PC-3 (cell line): ENCODE measurements at regions not wholly inside any gene's neighbourhood (a gene's known extent, or its start where the extent isn't known, plus 50 kb on each side); places are given as distances from the start of the nearest gene placed in this dataset.

ENCODE experiments used
- ATAC-seq: fragments of 200-7000 bp; cut with Tn5 transposase; 2 replicates; pipeline ENCODE4 v1.9.1; 2020; ENCODE audit warnings: mild to moderate bottlenecking, moderate library complexity
- BruUV-seq: library from RNA; stranded (reverse); fragments of 400-500 nt; replicated peaks from 2 replicates; lab custom pipeline; 2021; lab: Mats Ljungman, UMichigan
- CTCF ChIA-PET: fragments of 300-600 bp; sonication (Branson Sonifier 250); formaldehyde crosslinking; loops from one replicate; lab custom pipeline; 2022; ENCODE audit warnings: antibody characterized with exemption; lab: Charles Lee
- POLR2A ChIA-PET: fragments of 300-600 bp; sonication (Branson Sonifier 250); formaldehyde crosslinking; loops from one replicate; lab custom pipeline; 2022; ENCODE audit warnings: antibody characterized with exemption; ENCODE audit not compliant: unreplicated experiment; lab: Charles Lee
- DNase-seq: peaks from one replicate; pipeline ENCODE4 v3.0.0-alpha.2; 2015
- H2AFZ ChIP-seq: fragments of 300-600 bp; sonication (generic); 2 replicates; pipeline ENCODE4 v1.6.0; 2016; ENCODE audit warnings: antibody characterized with exemption, low read length
- H3F3A ChIP-seq: fragments of 300-600 bp; sonication (generic); one replicate; pipeline ENCODE4 v1.6.0; 2017; ENCODE audit warnings: antibody characterized with exemption, low read length, control low read depth, mild to moderate bottlenecking; ENCODE audit not compliant: unreplicated experiment
- H3K27ac ChIP-seq: fragments of 300-600 bp; sonication (generic); 2 replicates; pipeline ENCODE4 v1.5.1; 2016; ENCODE audit warnings: mild to moderate bottlenecking, low read length
- H3K27me3 ChIP-seq: fragments of 300-600 bp; sonication (generic); 2 replicates; pipeline ENCODE4 v1.6.1; 2016; ENCODE audit warnings: low read length, mixed read lengths
- H3K36me3 ChIP-seq: fragments of 300-600 bp; sonication (generic); 2 replicates; pipeline ENCODE4 v1.6.1; 2016; ENCODE audit warnings: low read depth, mixed run types, low read length, mixed read lengths
- H3K4me1 ChIP-seq: fragments of 300-600 bp; sonication (generic); 2 replicates; pipeline ENCODE4 v1.5.1; 2016; ENCODE audit warnings: low read length; ENCODE audit not compliant: insufficient read depth
- H3K4me2 ChIP-seq: fragments of 300-600 bp; sonication (generic); 2 replicates; pipeline ENCODE4 v1.6.0; 2016; ENCODE audit warnings: low read length
- H3K4me3 ChIP-seq: fragments of 300-600 bp; sonication (generic); 2 replicates; pipeline ENCODE4 v1.5.1; 2016; ENCODE audit warnings: mild to moderate bottlenecking, low read length, mixed read lengths
- H3K79me2 ChIP-seq: fragments of 300-600 bp; sonication (generic); 2 replicates; pipeline ENCODE4 v1.6.1; 2017; ENCODE audit warnings: low read length, mixed read lengths
- H3K9ac ChIP-seq: fragments of 300-600 bp; sonication (generic); 2 replicates; pipeline ENCODE4 v1.6.0; 2016; ENCODE audit warnings: mild to moderate bottlenecking, low read length
- H3K9me2 ChIP-seq: fragments of 300-600 bp; sonication (generic); replicated peaks from 2 replicates; pipeline ENCODE4 v1.6.1; 2016; ENCODE audit warnings: mixed run types, low read length, mixed read lengths
- H3K9me3 ChIP-seq: fragments of 300-600 bp; sonication (generic); 2 replicates; pipeline ENCODE4 v1.6.1; 2016; ENCODE audit warnings: low read length, mixed read lengths
- H4K20me1 ChIP-seq: fragments of 300-600 bp; sonication (generic); 2 replicates; pipeline ENCODE4 v1.6.1; 2016; ENCODE audit warnings: low read length, mixed read lengths
- EZH2 ChIP-seq: fragments of 300-600 bp; sonication (generic); IDR thresholded peaks from one replicate; pipeline ENCODE4 v1.6.1; 2017; ENCODE audit warnings: antibody characterized with exemption, mild to moderate bottlenecking, low read length; ENCODE audit not compliant: unreplicated experiment
- EZH2phosphoT487 ChIP-seq: fragments of 300-600 bp; sonication (generic); IDR thresholded peaks from 2 replicates; pipeline ENCODE4 v1.6.1; 2018; ENCODE audit warnings: mild to moderate bottlenecking, antibody characterized with exemption, low read length, borderline replicate concordance
- intact Hi-C: fragments of 100-400 bp; cut with micrococcal nuclease; formaldehyde crosslinking; loops from 2 replicates; pipeline ENCODE4 v1.9.0; 2023
- TF ChIP-seq, protein P1 (sequence below): fragments of 300-600 bp; sonication (generic); conservative IDR thresholded peaks from 2 replicates; pipeline ENCODE4 v1.5.1; 2017; ENCODE audit warnings: antibody characterized with exemption, low read depth, mild to moderate bottlenecking, low read length

DNA sequence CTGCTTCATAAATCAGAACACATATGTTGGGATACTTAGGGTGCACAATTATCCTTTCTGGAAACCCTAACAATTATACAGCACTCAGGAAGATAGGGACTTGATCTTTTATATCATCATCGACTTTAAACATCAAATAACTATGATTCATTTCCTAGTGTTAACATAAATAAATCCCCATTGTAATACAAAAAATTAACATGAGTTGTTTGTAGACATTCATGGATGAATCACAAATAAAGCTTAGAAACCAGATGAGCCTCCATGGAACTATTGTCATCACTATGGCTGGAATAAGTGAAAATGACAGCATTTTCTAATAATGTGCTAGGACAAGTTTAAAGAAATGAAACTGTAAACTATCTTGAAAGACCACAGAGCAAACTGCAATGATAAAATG lies 821.7 kb downstream of the GATA3 start:
- H4K20me1 ChIP-seq, result no peaks in the 10 kb centered on the region
- no peak overlapping the region for H2AFZ ChIP-seq
- no peak overlapping the region for H3K4me2 ChIP-seq
- BruUV-seq, result no TSS peak
- no peaks in the 10 kb centered on the region for H3K9me3 ChIP-seq
- H3K79me2 ChIP-seq, result no peaks in the 10 kb centered on the region
- H3K27me3 ChIP-seq, result 0 out of 2 replicates have a peak, but pooled peaks cover 5% of the 10 kb centered on the region
- H3K9ac ChIP-seq, result no peak overlapping the region
- POLR2A ChIA-PET, result no interaction called here
- H3K9me2 ChIP-seq, result no peaks in the 10 kb centered on the region
- H3K4me3 ChIP-seq, result no peak overlapping the region
- TF ChIP-seq, protein P1, sequence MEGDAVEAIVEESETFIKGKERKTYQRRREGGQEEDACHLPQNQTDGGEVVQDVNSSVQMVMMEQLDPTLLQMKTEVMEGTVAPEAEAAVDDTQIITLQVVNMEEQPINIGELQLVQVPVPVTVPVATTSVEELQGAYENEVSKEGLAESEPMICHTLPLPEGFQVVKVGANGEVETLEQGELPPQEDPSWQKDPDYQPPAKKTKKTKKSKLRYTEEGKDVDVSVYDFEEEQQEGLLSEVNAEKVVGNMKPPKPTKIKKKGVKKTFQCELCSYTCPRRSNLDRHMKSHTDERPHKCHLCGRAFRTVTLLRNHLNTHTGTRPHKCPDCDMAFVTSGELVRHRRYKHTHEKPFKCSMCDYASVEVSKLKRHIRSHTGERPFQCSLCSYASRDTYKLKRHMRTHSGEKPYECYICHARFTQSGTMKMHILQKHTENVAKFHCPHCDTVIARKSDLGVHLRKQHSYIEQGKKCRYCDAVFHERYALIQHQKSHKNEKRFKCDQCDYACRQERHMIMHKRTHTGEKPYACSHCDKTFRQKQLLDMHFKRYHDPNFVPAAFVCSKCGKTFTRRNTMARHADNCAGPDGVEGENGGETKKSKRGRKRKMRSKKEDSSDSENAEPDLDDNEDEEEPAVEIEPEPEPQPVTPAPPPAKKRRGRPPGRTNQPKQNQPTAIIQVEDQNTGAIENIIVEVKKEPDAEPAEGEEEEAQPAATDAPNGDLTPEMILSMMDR, result no peak
- no peak for TF ChIP-seq EZH2
- no peak for TF ChIP-seq EZH2phosphoT487
- H3K36me3 ChIP-seq, result no peaks in the 10 kb centered on the region
- DNase-seq, result no peak
- CTCF ChIA-PET, result no interaction called here
- peaks cover 3% of the 10 kb centered on the region; the same call in 1 of the 2 replicates for H3K4me1 ChIP-seq
- ATAC-seq, result no peak
- H3F3A ChIP-seq, result no peaks in the 10 kb centered on the region
- intact Hi-C loops, result no loop called here
- no peak overlapping the region for H3K27ac ChIP-seq

DNA sequence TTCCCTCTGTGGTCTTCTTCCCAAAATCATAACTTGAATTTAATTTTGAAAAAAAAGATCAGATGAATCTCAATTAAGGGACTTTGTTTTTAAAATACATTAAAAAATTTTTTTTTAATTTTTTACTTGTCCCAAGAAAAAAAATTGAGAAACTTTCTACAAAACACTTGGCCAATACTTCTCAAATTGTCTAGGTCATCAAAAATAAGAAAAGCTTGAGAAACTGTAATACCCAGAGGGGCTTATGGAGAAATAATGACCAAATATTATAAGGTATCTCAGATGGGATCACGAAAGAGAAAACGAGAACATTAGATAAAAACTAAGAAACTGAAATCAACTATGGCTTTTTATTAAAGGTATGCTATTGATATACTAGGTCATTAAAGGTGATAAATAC lies 835.0 kb downstream of the GATA3 start:
- no TSS peak for BruUV-seq
- no peaks in the 10 kb centered on the region for H3K4me1 ChIP-seq
- no peaks in the 10 kb centered on the region for H3K9me2 ChIP-seq
- CTCF ChIA-PET, result no interaction called here
- no peak overlapping the region for H3K27ac ChIP-seq
- no peak overlapping the region for H3K9ac ChIP-seq
- intact Hi-C loops, result no loop called here
- no peak overlapping the region for H2AFZ ChIP-seq
- no peak for TF ChIP-seq EZH2
- no peak for TF ChIP-seq EZH2phosphoT487
- TF ChIP-seq, protein P1, result no peak
- H3K79me2 ChIP-seq, result no peaks in the 10 kb centered on the region
- H3K4me3 ChIP-seq, result no peak overlapping the region
- DNase-seq (no peak), ATAC-seq (no peak)
- POLR2A ChIA-PET, result no interaction called here
- no peaks in the 10 kb centered on the region for H4K20me1 ChIP-seq
- no peaks in the 10 kb centered on the region for H3F3A ChIP-seq
- H3K9me3 ChIP-seq, result no peaks in the 10 kb centered on the region
- H3K36me3 ChIP-seq, result no peaks in the 10 kb centered on the region
- H3K4me2 ChIP-seq, result no peak overlapping the region
- H3K27me3 ChIP-seq, result peaks cover 9% of the 10 kb centered on the region; the same call in 1 of the 2 replicates

DNA sequence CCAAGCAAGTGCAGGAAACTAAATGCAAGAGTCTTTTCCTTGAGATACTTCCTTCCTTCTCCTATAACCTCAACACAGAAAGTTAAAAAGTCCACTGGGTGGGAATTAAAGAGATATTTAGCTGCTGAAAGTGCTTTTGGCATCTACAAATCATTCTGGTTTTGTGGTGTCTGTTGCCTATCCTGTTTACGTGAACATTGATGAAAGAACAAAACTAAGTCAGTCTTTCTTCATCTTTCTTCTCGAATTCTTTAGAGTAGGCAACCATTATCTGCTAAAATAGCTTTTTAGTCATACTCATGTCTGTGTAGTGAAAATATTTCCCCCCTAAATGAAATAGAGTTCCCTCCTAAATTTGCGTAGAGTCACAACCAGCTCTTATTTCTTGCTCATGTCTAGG lies 838.6 kb downstream of the GATA3 start:
- Histone ChIP-seq H3K9me2 (no peaks in the 10 kb centered on the region), H3K4me3 (no peak overlapping the region), H3K27me3 (peaks cover 39% of the 10 kb centered on the region), H3K9me3 (no peaks in the 10 kb centered on the region), H3K27ac (no peak overlapping the region), H3K79me2 (no peaks in the 10 kb centered on the region), H3K36me3 (no peaks in the 10 kb centered on the region), H3K9ac (no peak overlapping the region), H2AFZ (no peak overlapping the region), H4K20me1 (no peaks in the 10 kb centered on the region), H3K4me2 (no peak overlapping the region), H3F3A (no peaks in the 10 kb centered on the region), H3K4me1 (no peaks in the 10 kb centered on the region)
- intact Hi-C loops, result no loop called here
- POLR2A ChIA-PET, result no interaction called here
- ATAC-seq (no peak), DNase-seq (no peak)
- TF ChIP-seq EZH2 (no peak), EZH2phosphoT487 (no peak)
- TF ChIP-seq, protein P1, result no peak
- CTCF ChIA-PET, result no interaction called here
- no TSS peak for BruUV-seq
